GM12865 (cell line): ENCODE measurements at regions not wholly inside any gene's neighbourhood (a gene's known extent, or its start where the extent isn't known, plus 50 kb on each side); places are given as distances from the start of the nearest gene placed in this dataset.

Experiments
- DNase-seq: peaks from one replicate; pipeline ENCODE4 v3.0.0; 2010; ENCODE audit warnings: low read depth
- H3K4me3 ChIP-seq: 2 replicates; pipeline ENCODE4 v1.5.1; 2011; ENCODE audit warnings: mild to moderate bottlenecking, low read depth, low read length, control low read depth
- CTCF ChIP-seq: IDR thresholded peaks from 2 replicates; pipeline ENCODE4 v1.5.1; 2011; ENCODE audit warnings: low read length, control low read depth, low read depth, inconsistent platforms; ENCODE audit not compliant: insufficient read depth; ENCODE audit errors: missing control alignments

- no peak for TF ChIP-seq CTCF
- no peak overlapping the region for H3K4me3 ChIP-seq
- DNase-seq, result no peak
Measured at GRCh38 chr5:28512648-28513047, 1474.3 kb upstream of the CDH9 start.

- DNase-seq, result no peak
- H3K4me3 ChIP-seq, result no peak overlapping the region
- TF ChIP-seq CTCF, result no peak
Measured at GRCh38 chr5:28505121-28505520, 1466.7 kb upstream of the CDH9 start.

GRCh38 chr5:28500511-28500910 lies 1462.1 kb upstream of the CDH9 start:
- no peak for DNase-seq
- no peak overlapping the region for H3K4me3 ChIP-seq
- TF ChIP-seq CTCF, result no peak

GRCh38 chr5:28499766-28500290 lies 1461.4 kb upstream of the CDH9 start:
- H3K4me3 ChIP-seq, result no peak overlapping the region
- no peak for DNase-seq
- no peak for TF ChIP-seq CTCF

- TF ChIP-seq CTCF, result no peak
- H3K4me3 ChIP-seq, result no peak overlapping the region
- no peak for DNase-seq
Measured at GRCh38 chr5:28495876-28496275, 1457.5 kb upstream of the CDH9 start.

- no peak for TF ChIP-seq CTCF
- no peak overlapping the region for H3K4me3 ChIP-seq
- DNase-seq, result no peak
Measured at GRCh38 chr5:28493456-28493855, 1455.1 kb upstream of the CDH9 start.

- DNase-seq, result no peak
- no peak overlapping the region for H3K4me3 ChIP-seq
- no peak for TF ChIP-seq CTCF
Measured at GRCh38 chr5:28488752-28489151, 1450.4 kb upstream of the CDH9 start.
